HG02870 (cell line): ENCODE measurements at regions not wholly inside any gene's neighbourhood (a gene's known extent, or its start where the extent isn't known, plus 50 kb on each side); places are given as distances from the start of the nearest gene placed in this dataset.

ENCODE experiments used
- ATAC-seq: cut with Tn5 transposase; IDR thresholded peaks from one replicate; pipeline ENCODE4 v1.9.1; 2021; ENCODE audit warnings: mild to moderate bottlenecking, moderate library complexity; ENCODE audit not compliant: unreplicated experiment

- no peak for ATAC-seq
Measured at GRCh38 chr17:79232957-79233356, 158.3 kb downstream of the ENGASE start.

GRCh38 chr17:79231766-79232287, 157.2 kb downstream of the ENGASE start:
- ATAC-seq = no peak

- no peak for ATAC-seq
Measured at GRCh38 chr17:79230576-79230975, 156.0 kb downstream of the ENGASE start.

DNA sequence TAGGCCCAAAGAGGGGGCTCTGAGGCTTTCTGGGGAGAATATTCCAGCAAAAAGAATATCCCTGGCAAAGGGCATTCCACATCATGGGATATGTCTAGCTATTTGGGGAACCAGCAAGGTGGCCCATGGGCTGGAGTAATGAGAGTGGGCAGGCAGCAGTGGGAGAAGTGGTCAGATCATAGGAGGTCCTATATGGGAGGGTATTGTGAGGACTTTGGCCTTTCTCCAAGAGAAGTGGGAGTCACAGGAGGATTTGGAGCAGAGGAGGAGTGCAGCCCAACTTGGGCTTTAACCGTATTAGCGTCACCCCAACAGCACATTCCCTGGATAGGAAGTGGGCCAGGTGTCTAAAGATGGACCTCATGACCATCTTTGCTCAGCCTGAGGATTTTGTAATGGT, 151.4 kb downstream of the ENGASE start:
- ATAC-seq = no peak

GRCh38 chr17:79224903-79225302, 150.3 kb downstream of the ENGASE start:
- no peak for ATAC-seq

- ATAC-seq = no peak
Measured at GRCh38 chr17:79224476-79224875, 149.9 kb downstream of the ENGASE start.

- no peak for ATAC-seq
Measured at GRCh38 chr17:79223953-79224352, 149.3 kb downstream of the ENGASE start.

- no peak for ATAC-seq
Measured at GRCh38 chr17:79223471-79223870, 148.8 kb downstream of the ENGASE start.

DNA sequence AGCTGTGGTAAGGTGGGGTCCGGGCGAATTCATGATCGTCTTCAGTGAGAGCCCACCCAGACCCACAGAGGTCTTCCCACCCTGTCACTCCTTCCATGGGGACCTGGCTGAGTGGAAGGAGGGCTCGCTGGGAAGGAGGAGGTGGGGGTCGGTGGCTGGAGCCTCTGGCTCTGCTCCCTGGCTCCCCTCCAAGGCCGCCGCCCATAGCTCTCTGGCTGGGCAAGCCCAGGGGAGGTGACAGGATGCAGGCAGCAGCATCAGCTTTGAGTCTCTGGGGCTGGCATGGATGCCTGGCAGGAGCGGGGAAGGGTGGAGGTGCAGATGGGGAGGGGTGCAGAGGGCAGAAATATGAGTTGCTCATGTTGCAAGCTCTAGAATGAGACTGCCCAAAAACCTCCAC, 147.0 kb downstream of the ENGASE start:
- no peak for ATAC-seq

DNA sequence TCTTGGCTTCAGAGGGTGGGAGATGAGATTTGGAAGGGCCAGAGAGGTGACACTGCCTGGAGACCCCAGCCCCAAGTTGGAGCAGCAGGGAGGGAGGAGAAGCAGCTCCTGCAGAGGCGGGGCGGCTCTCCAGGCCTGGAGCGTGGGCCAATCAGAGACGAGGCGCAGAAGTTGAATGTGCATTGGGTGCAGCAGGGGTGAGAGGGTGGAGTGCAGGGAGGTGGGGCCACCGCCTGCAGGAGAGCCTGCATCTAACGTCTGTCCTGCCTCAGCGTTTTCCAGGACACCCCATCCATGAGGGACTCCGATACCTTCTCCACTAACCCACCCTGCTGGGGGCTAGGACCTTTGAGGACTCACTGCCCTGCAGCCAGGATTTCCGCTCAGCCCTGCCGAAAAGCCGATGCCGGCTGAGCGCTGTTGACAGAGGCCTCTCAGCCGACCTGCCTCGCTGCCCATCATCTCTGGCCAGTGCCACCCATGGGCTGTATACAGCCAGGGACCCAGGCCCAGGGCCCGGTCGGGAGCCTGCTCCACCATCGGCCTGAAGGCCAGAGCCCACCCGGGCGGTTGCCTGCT, 146.2 kb downstream of the ENGASE start:
- ATAC-seq = no peak

DNA sequence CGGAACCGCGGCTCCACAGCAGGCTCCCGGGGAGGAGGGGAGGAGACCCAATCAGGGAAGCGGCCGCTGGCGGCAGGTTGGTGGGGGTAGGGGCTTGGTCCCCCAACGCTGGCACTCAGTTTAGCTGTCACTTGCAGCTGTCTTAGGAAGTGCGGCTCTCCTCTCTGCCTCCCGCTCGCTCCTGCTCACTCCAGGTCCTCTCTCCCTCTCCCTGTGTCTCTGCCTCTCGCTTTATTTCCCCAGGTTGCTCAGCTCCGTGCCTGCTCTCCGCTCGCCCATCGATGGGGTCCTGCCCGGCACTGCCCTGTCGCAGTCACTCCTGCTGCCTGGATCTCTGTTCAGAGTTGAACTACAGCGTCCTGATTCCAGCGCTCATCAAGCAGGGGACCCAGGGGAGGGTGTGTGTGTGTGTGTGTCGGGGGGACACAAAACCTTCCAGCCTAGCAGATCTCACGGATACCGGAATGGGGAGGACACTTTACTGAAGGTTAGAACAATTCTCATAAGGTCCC, 145.6 kb downstream of the ENGASE start:
- no peak for ATAC-seq

GRCh38 chr17:79219208-79219935, 144.7 kb downstream of the ENGASE start:
- ATAC-seq = no peak

GRCh38 chr17:79218825-79219200, 144.2 kb downstream of the ENGASE start:
- no peak for ATAC-seq

DNA sequence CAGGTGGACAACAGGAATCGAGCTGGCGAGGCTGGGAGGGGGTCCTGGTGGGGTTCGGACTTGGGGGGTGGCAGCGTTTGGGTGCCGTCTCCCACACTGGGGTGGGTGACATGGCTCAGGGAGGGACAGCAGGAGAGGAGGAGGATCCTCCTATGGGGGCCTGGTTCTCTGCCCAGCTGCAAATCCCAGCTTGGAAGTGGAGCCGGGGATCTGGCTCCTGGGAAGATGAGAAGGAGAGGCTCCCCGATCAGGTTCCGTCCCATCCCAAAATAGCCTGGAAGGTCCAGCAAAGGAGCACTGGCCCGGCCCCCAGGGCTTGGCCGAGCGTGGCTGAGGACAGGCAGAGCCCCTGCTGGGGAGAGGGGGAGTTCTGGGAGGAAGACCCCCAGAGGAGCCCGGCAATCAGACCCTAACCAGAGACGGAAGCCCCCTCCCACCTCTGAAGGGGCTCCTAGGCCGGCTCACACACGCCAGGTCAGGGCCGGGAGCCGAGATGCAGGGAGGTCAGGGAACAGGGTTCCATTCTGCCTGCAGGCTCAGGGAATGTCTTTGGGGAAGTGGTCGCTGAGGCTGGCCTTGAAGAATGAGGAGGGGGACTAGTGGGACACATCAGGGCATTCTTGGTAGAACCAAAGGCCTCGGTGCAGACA, 143.7 kb downstream of the ENGASE start:
- no peak for ATAC-seq

- ATAC-seq = no peak
Measured at GRCh38 chr17:79217473-79218135, 143.0 kb downstream of the ENGASE start.

GRCh38 chr17:79216826-79217225, 142.2 kb downstream of the ENGASE start:
- ATAC-seq = no peak

DNA sequence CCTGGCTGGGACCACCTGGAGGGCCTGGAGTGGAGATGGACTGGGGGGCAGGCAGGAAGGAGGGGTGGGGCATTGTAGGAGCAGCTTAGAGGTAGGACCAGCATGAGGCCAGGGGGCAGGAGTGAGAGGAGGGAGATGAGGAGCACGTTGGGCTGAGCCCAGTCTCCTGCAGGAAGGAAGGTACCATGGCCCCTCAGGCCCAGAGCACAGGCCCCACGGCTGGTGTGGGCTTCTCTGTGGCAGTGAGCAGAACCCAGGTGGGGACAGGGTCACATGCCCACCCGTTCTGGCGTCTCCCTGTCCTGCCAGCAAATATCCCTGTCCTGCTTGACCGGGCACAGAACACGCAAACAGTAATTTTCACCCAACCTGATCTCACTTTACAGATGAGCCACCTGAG, 141.8 kb downstream of the ENGASE start:
- no peak for ATAC-seq

- no peak for ATAC-seq
Measured at GRCh38 chr17:79215631-79216030, 141.0 kb downstream of the ENGASE start.

DNA sequence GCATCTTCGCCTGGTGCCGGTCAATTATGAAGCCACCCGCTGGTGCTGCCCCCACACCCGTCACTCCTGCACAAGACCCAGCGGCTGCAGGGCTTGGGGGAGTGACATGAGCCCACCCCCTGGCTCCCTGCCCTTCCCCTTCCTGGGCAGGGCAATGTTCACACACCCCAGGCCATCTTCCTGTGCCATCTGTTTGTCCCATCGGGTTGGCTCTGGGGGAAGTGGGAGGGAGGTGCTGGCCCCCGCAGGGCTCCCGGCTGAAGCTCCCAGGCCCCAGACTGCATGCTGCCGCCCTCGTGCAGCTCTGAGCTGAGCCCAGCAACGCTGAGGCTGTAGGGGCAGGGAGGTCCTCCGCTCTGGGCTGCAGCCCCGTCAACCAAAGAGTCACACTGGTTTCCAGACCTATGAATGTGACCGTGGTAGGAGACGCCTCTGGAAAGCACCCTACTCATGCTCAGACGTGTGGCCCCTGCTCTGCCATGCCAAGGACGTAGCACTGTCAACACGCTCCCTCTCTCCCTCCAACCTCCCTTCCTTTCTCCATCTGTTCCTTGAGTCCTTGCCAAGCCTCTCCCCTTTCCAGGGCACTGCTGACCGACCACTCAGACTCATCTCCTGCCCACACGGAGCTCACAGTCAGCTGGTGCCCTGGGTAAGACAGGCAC, 140.4 kb downstream of the ENGASE start:
- ATAC-seq = no peak

- no peak for ATAC-seq
Measured at GRCh38 chr17:79214459-79214858, 139.8 kb downstream of the ENGASE start.

GRCh38 chr17:79213305-79213704, 138.7 kb downstream of the ENGASE start:
- ATAC-seq = no peak
